NCI-H2196 (cell line): ENCODE measurements at regions not wholly inside any gene's neighbourhood (a gene's known extent, or its start where the extent isn't known, plus 50 kb on each side); places are given as distances from the start of the nearest gene placed in this dataset.
"Not testable (repeated sequence)": the region's sequence is repeated elsewhere in the genome, so short reads cannot be mapped to it uniquely, and the experiment has no call there.

Experiments
- DNase-seq: peaks from one replicate; lab custom pipeline; 2025; ENCODE audit not compliant: unreplicated experiment; lab: John Stamatoyannopoulos, UW

GRCh38 chr15:96213045-96213444, 117.5 kb upstream of the NR2F2 start:
- no peak for DNase-seq

- DNase-seq: no peak
These were observed 116.6 kb upstream of the NR2F2 start for GRCh38 chr15:96213896-96214295.

- DNase-seq: not testable (repeated sequence)
These were observed 114.0 kb upstream of the NR2F2 start for GRCh38 chr15:96216481-96216880.

GRCh38 chr15:96217983-96218382, 112.5 kb upstream of the NR2F2 start:
- no peak for DNase-seq

GRCh38 chr15:96218623-96219455, 111.7 kb upstream of the NR2F2 start:
- no peak for DNase-seq

- DNase-seq: no peak
These were observed 110.8 kb upstream of the NR2F2 start for GRCh38 chr15:96219681-96220080.

GRCh38 chr15:96220657-96221056, 109.8 kb upstream of the NR2F2 start:
- no peak for DNase-seq

- no peak for DNase-seq
These were observed 107.5 kb upstream of the NR2F2 start for GRCh38 chr15:96222981-96223380.

- no peak for DNase-seq
These were observed 106.6 kb upstream of the NR2F2 start for GRCh38 chr15:96223939-96224338.

- no peak for DNase-seq
These were observed 104.7 kb upstream of the NR2F2 start for GRCh38 chr15:96225642-96226259.

GRCh38 chr15:96230526-96231181, 99.8 kb upstream of the NR2F2 start:
- DNase-seq: no peak

GRCh38 chr15:96232335-96232734, 98.2 kb upstream of the NR2F2 start:
- DNase-seq: no peak

GRCh38 chr15:96234109-96234892, 96.2 kb upstream of the NR2F2 start:
- no peak for DNase-seq

- DNase-seq: no peak
These were observed 93.5 kb upstream of the NR2F2 start for GRCh38 chr15:96237002-96237401.

- DNase-seq: no peak
These were observed 87.7 kb upstream of the NR2F2 start for GRCh38 chr15:96242761-96243160.

GRCh38 chr15:96243701-96244100, 86.8 kb upstream of the NR2F2 start:
- DNase-seq: no peak

- no peak for DNase-seq
These were observed 85.2 kb upstream of the NR2F2 start for GRCh38 chr15:96245252-96245651.

- DNase-seq: no peak
These were observed 84.4 kb upstream of the NR2F2 start for GRCh38 chr15:96246057-96246456.

GRCh38 chr15:96247621-96248305, 82.7 kb upstream of the NR2F2 start:
- no peak for DNase-seq

- no peak for DNase-seq
These were observed 78.4 kb upstream of the NR2F2 start for GRCh38 chr15:96252148-96252547.
